DND-41 (cell line): ENCODE measurements at regions not wholly inside any gene's neighbourhood (a gene's known extent, or its start where the extent isn't known, plus 50 kb on each side); places are given as distances from the start of the nearest gene placed in this dataset.

ENCODE experiments used
- CTCF ChIP-seq: IDR thresholded peaks from 2 replicates; pipeline ENCODE4 v1.5.1; 2012; ENCODE audit warnings: borderline replicate concordance, low read length, moderate library complexity, mild to moderate bottlenecking; ENCODE audit not compliant: poor library complexity, severe bottlenecking; ENCODE audit errors: extremely low read depth
- EZH2 ChIP-seq: IDR thresholded peaks from 3 replicates; pipeline ENCODE4 v1.6.1; 2012; ENCODE audit warnings: borderline replicate concordance, low read depth, mild to moderate bottlenecking, moderate library complexity, low read length, inconsistent platforms; ENCODE audit not compliant: severe bottlenecking

GRCh38 chr1:60637651-60638050 is 444.7 kb upstream of the NFIA start:
- no peak for TF ChIP-seq CTCF
- TF ChIP-seq EZH2: no peak
